ENCODE measurements at regions not wholly inside any gene's neighbourhood (a gene's known extent, or its start where the extent isn't known, plus 50 kb on each side); places are given as distances from the start of the nearest gene placed in this dataset.

DNA sequence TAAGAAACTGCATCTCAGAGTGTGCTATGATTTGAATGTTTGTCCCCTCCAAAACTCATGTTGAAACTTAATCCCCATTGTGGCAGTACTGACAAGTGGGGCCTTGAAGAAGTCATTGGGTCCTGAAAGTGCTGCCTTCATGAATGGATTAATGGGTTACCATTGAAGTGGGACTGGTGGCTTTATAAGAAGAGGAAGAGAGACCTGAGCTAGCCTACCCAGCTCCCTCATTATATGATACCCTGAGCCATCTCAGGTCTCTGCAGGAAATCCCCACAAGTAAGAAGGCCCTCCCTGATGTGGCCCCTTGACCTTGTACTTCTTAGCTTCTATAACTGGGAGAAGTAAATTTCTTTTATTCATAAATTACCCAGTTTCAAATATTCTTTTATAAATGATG is 526.8 kb downstream of the XIRP2 start:
- TF ChIP-seq, protein P1, sequence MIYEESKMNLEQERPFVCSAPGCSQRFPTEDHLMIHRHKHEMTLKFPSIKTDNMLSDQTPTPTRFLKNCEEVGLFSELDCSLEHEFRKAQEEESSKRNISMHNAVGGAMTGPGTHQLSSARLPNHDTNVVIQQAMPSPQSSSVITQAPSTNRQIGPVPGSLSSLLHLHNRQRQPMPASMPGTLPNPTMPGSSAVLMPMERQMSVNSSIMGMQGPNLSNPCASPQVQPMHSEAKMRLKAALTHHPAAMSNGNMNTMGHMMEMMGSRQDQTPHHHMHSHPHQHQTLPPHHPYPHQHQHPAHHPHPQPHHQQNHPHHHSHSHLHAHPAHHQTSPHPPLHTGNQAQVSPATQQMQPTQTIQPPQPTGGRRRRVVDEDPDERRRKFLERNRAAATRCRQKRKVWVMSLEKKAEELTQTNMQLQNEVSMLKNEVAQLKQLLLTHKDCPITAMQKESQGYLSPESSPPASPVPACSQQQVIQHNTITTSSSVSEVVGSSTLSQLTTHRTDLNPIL (CRISPR knock-in tag; IDR thresholded peaks at IDR 0.05; ENCODE audit: low read depth): no peak
- TF ChIP-seq PATZ1 (CRISPR knock-in tag; IDR thresholded peaks at IDR 0.05; ENCODE audit: borderline replicate concordance) (no peak), RARB (CRISPR knock-in tag; IDR thresholded peaks at IDR 0.05) (no peak)

Measured in SK-N-SH treated with all-trans-retinoic acid at 6 μM for 48 hours (cell line).